ENCODE measurements at regions not wholly inside any gene's neighbourhood (a gene's known extent, or its start where the extent isn't known, plus 50 kb on each side); places are given as distances from the start of the nearest gene placed in this dataset.

GRCh38 chr7:3133811-3134385 lies 90.2 kb upstream of the CARD11 start:
- WGBS (ENCODE audit: missing lambda C conversion rate) = 47% methylated on average over 8 of the region's 8 CpGs
- Histone ChIP-seq H3K4me2 (no peak overlapping the region), H3K4me3 (no peak overlapping the region), H3K4me1 (no peaks in the 10 kb centered on the region), H3K9me3 (peaks cover 6% of the 10 kb centered on the region; the same call in 1 of the 3 replicates), H3K27ac (no peak overlapping the region)
- DNase-seq (ENCODE audit: low read depth in 1 of 2, low spot score in 1 of 2) = no peak
- FAIRE-seq = no peak
- ATAC-seq = no peak
- CTCF ChIA-PET = interaction anchor here (0.6 to 2.5 kb wide), 2 partner anchors 13 to 128 kb away, joined by 3 to 8 read pairs; no protein-coding TSS in a partner anchor
- TF ChIP-seq NR3C1 (IDR thresholded peaks at IDR 0.05) (no peak), HMGXB4 (CRISPR knock-in tag; IDR thresholded peaks at IDR 0.05; ENCODE audit: borderline replicate concordance) (no peak), RFX5 (IDR thresholded peaks at IDR 0.05) (no peak), CBX8 (IDR thresholded peaks at IDR 0.05) (no peak), CEBPB (IDR thresholded peaks at IDR 0.05) (no peak), NFE2L2 (conservative IDR thresholded peaks at IDR 0.05; ENCODE audit: low read length) (no peak), PHF8 (IDR thresholded peaks at IDR 0.05; ENCODE audit: borderline replicate concordance, low read depth) (no peak), PBX3 (IDR thresholded peaks at IDR 0.05) (no peak), KDM5A (IDR thresholded peaks at IDR 0.05) (no peak), EHMT2 (IDR thresholded peaks at IDR 0.05; ENCODE audit: low read depth) (no peak)
- POLR2A ChIA-PET = interaction anchor here (0.5 kb wide), 1 partner anchor 280 kb away, joined by 4 read pairs; no protein-coding TSS in a partner anchor

GRCh38 chr7:3134745-3135144 lies 91.1 kb upstream of the CARD11 start:
- Histone ChIP-seq H3K4me2 (no peak overlapping the region), H3K27ac (no peak overlapping the region), H3K4me3 (no peak overlapping the region), H3K9me3 (peaks cover 6% of the 10 kb centered on the region; the same call in 1 of the 3 replicates), H3K4me1 (no peaks in the 10 kb centered on the region)
- WGBS (ENCODE audit: missing lambda C conversion rate) = 49% methylated on average over 6 of the region's 6 CpGs
- FAIRE-seq (no peak), ATAC-seq (no peak), DNase-seq (ENCODE audit: low read depth in 1 of 2, low spot score in 1 of 2) (no peak)
- POLR2A ChIA-PET = no interaction called here
- CTCF ChIA-PET = interaction anchor here (0.6 to 2.5 kb wide), 6 partner anchors 10 to 1298 kb away, joined by 3 to 8 read pairs (median 3); no protein-coding TSS in a partner anchor
- TF ChIP-seq KDM5A (IDR thresholded peaks at IDR 0.05) (no peak), BHLHE40 (IDR thresholded peaks at IDR 0.05; ENCODE audit: low read depth, low read length) (no peak), CHD4 (IDR thresholded peaks at IDR 0.05; ENCODE audit: borderline replicate concordance) (no peak), KDM1A (IDR thresholded peaks at IDR 0.05; ENCODE audit: low read depth) (no peak), ZFP36 (IDR thresholded peaks at IDR 0.05; ENCODE audit: borderline replicate concordance, partially characterized antibody) (no peak), ELK1 (IDR thresholded peaks at IDR 0.05; ENCODE audit: low read depth, low read length) (no peak)

GRCh38 chr7:3135626-3136025 lies 92.0 kb upstream of the CARD11 start:
- POLR2A ChIA-PET = no interaction called here
- FAIRE-seq = no peak
- H3K9me3 ChIP-seq = peaks cover 5% of the 10 kb centered on the region; the same call in 1 of the 3 replicates
- no peak overlapping the region for H3K4me3 ChIP-seq
- WGBS (ENCODE audit: missing lambda C conversion rate) = 42% methylated on average over 6 of the region's 6 CpGs
- H3K27ac ChIP-seq = no peak overlapping the region
- DNase-seq (ENCODE audit: low read depth in 1 of 2, low spot score in 1 of 2) = no peak
- CTCF ChIA-PET = interaction anchor here (0.6 to 1.5 kb wide), 6 partner anchors 9 to 249 kb away, joined by 3 to 5 read pairs (median 3); no protein-coding TSS in a partner anchor
- no peak for ATAC-seq
- H3K4me2 ChIP-seq = no peak overlapping the region
- no peaks in the 10 kb centered on the region for H3K4me1 ChIP-seq
- TF ChIP-seq HOXA7 (CRISPR knock-in tag; IDR thresholded peaks at IDR 0.05) = no peak
- no peak for TF ChIP-seq HOXB13 (CRISPR knock-in tag; IDR thresholded peaks at IDR 0.05; ENCODE audit: low read depth)
- no peak for TF ChIP-seq MAX (IDR thresholded peaks at IDR 0.05)
- no peak for TF ChIP-seq BCL3 (IDR thresholded peaks at IDR 0.05)
- no peak for TF ChIP-seq FOXS1 (CRISPR knock-in tag; IDR thresholded peaks at IDR 0.05)
- no peak for TF ChIP-seq FOSL2 (IDR thresholded peaks at IDR 0.05)
- no peak for TF ChIP-seq FOSL2 (CRISPR knock-in tag; IDR thresholded peaks at IDR 0.05)
- TF ChIP-seq CHD4 (IDR thresholded peaks at IDR 0.05; ENCODE audit: borderline replicate concordance) = no peak
- TF ChIP-seq HEYL (CRISPR knock-in tag; IDR thresholded peaks at IDR 0.05) = no peak
- TF ChIP-seq USF2 (IDR thresholded peaks at IDR 0.05) = no peak
- no peak for TF ChIP-seq PBX3 (IDR thresholded peaks at IDR 0.05)
- TF ChIP-seq CBX2 (IDR thresholded peaks at IDR 0.05; ENCODE audit: borderline replicate concordance, low read depth) = no peak

Measured in A549 (cell line).